ENCODE measurements at regions not wholly inside any gene's neighbourhood (a gene's known extent, or its start where the extent isn't known, plus 50 kb on each side); places are given as distances from the start of the nearest gene placed in this dataset.

DNA sequence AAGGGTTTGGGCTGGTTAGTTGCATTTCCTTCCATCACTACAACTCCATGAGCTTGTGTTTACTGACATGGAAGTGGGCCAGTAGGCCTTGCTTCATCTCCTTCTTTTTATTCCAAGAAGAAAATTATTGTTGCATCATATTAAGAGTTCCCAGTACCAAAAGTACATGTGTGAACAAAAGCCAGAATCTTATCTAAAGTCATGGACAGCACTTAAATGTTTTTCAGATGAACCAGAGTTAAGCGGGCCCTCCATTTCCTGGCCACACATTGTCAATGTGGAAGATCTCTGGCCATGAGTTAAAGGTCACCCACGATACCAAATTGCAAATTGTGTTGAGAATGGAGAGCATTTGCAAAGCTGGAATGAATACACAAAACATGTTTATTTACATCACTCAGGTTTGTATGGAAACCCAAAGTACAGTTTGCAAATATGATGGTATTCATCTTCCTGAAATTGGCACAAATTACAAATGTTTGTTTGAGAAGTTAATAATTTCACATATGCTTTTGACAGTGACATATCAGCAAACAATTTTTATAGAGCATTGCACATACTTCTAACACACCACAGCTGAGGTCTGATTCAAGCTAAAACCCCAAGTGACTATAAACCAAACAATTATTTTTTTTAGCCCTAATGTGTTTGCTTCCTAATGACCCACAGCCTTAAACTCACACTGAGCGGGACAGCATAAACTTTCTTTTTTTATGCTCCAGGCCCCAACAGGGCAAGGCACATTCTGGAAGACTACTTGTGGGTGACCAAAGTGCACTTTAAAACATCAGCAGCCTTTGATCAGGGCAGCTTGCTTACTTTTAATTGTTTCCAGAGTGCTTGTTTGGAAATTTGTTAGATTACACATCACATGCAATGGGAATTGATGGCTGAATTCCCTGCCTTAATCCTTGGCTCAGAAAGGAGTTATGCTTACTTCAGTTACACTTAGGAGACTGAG lies 502.9 kb upstream of the SLIT2 start:
- H3K36me3 Mint-ChIP-seq (ENCODE audit: low read depth), result no peaks in the 10 kb centered on the region
- no peak overlapping the region for H3K4me3 Mint-ChIP-seq
- no peak for DNase-seq (ENCODE audit: low spot score)
- no peaks in the 10 kb centered on the region for H3K4me1 Mint-ChIP-seq (ENCODE audit: low read depth)
- intact Hi-C loops (cut with micrococcal nuclease), result no loop called here
- peaks cover 7% of the 10 kb centered on the region for H3K9me3 Mint-ChIP-seq
- no peaks in the 10 kb centered on the region for H3K27me3 Mint-ChIP-seq (ENCODE audit: insufficient read depth)
- H3K27ac Mint-ChIP-seq, result no peak overlapping the region

DNA sequence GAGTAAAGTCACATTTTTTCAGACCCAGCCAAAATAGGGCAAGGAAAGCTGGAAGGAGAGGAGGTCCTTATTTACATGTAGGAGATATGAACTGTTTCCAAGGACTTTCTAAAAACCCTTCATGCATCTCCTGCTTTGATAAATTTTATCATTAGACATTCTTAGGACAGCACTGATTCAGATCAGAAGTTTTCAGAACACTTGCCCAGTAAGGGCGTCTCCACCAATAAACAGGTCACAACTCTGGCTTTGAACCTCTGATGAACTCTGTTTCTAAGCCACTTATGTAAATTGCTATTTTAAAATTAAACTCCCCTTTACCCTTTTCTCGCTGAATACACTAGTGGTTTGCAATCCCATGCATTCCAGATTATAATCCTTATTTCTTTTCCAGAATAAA lies 505.3 kb upstream of the SLIT2 start:
- intact Hi-C loops (cut with micrococcal nuclease), result no loop called here

DNA sequence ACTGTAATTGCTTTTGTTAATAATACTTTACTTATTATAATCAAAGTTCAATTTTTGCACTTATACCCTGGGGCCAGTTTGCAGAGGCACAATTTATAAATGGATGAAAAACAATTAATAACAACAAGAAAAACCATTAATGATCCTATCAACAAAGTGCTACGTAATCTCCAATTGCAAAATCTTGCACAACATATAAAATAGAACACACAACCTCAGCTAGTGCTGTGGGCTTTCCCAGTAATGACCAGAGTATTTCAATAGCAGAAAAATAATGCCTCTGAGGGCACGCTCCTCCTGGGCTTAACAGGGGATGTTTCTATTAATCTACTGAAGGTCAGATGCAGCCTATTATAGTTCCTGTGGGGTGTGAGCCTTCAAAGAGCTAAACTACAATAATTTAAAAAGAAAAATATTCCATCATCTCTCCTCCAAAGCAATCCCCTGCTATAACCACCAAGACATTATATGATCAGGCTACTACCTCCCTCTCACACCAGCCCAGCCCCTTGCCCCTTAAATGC lies 508.5 kb upstream of the SLIT2 start:
- H3K36me3 Mint-ChIP-seq (ENCODE audit: low read depth), result no peaks in the 10 kb centered on the region
- intact Hi-C loops (cut with micrococcal nuclease), result no loop called here
- H3K4me3 Mint-ChIP-seq, result no peak overlapping the region
- H3K27me3 Mint-ChIP-seq (ENCODE audit: insufficient read depth), result no peaks in the 10 kb centered on the region
- H3K9me3 Mint-ChIP-seq, result peaks cover 7% of the 10 kb centered on the region
- no peak overlapping the region for H3K27ac Mint-ChIP-seq
- H3K4me1 Mint-ChIP-seq (ENCODE audit: low read depth), result no peaks in the 10 kb centered on the region
- no peak for DNase-seq (ENCODE audit: low spot score)

More for the DNA sequence above, 505.3 kb upstream of the SLIT2 start:
- no peaks in the 10 kb centered on the region for H3K36me3 Mint-ChIP-seq (ENCODE audit: low read depth)
- H3K4me3 Mint-ChIP-seq, result no peak overlapping the region
- H3K4me1 Mint-ChIP-seq (ENCODE audit: low read depth), result no peaks in the 10 kb centered on the region
- no peak overlapping the region for H3K27ac Mint-ChIP-seq
- peaks cover 7% of the 10 kb centered on the region for H3K9me3 Mint-ChIP-seq
- no peaks in the 10 kb centered on the region for H3K27me3 Mint-ChIP-seq (ENCODE audit: insufficient read depth)
- no peak for DNase-seq (ENCODE audit: low spot score)

DNA sequence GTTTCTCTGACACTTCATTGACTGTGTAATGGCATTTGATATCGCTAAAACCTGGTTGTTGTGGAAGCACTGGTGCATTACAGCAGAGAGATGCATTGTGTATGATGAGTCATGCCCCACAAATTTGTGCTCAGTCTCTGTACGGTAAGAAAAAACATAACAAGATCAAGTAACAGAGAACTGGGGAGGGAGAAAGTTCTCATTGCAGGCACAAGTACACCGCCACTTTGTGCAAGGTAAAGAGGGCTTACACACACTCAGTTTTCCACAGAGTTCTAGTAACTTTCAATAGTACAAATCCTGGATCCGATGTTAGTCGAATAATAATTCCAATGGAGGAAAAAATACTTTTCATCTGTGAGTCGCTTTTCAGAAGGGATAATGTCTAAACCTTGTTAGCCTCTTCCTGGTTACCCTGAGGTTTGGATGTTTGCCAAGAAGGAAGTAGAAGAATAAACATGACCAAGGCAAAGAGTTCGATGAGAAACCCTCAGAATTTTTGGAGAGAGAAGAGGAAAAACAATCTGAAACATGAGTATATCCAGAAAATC lies 512.5 kb upstream of the SLIT2 start:
- intact Hi-C loops (cut with micrococcal nuclease), result no loop called here
- peaks cover 10% of the 10 kb centered on the region for H3K9me3 Mint-ChIP-seq
- H3K4me1 Mint-ChIP-seq (ENCODE audit: low read depth), result no peaks in the 10 kb centered on the region
- H3K4me3 Mint-ChIP-seq, result no peak overlapping the region
- H3K27me3 Mint-ChIP-seq (ENCODE audit: insufficient read depth), result no peaks in the 10 kb centered on the region
- no peak for DNase-seq (ENCODE audit: low spot score)
- no peaks in the 10 kb centered on the region for H3K36me3 Mint-ChIP-seq (ENCODE audit: low read depth)
- no peak overlapping the region for H3K27ac Mint-ChIP-seq

DNA sequence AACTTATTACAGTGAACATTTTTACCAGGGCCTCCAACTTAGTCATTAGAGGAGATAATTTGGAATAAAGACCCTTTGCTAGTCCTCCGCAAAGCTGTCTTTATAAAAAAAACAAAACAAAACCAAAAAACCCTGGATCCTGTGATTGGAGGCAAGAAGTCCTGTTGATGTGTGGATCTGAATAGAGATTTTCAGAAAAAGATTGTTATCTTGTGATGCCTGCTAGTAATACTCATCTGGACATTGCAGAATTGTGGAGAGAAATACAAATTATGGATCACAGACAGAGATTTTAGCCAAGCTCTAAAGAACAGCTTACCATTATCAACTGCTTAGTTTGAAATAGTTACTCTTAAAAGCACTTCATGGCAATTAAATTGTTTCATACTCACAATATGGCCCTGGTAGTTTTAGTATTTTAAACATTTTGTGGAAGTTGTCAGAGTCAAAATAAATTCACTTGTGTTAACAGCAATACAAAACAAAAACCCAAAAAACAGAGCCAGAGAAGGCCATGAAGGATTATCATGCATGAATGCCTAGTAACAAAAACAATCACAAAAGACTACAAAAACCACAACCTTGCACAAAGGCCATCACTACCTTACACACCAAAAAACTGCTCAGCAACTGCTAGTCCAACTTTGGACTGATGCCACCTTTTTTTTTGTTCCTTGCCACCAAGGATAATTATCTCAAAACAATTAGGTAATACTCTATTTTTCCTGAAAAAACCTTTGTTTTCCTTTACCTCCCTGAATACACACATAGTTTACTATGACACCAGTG lies 514.5 kb upstream of the SLIT2 start:
- Mint-ChIP-seq H3K27ac (no peak overlapping the region), H3K36me3 (ENCODE audit: low read depth) (no peaks in the 10 kb centered on the region), H3K27me3 (ENCODE audit: insufficient read depth) (no peaks in the 10 kb centered on the region), H3K4me1 (ENCODE audit: low read depth) (no peaks in the 10 kb centered on the region), H3K9me3 (peaks cover 5% of the 10 kb centered on the region), H3K4me3 (no peak overlapping the region)
- DNase-seq (ENCODE audit: low spot score), result no peak
- intact Hi-C loops (cut with micrococcal nuclease), result no loop called here

DNA sequence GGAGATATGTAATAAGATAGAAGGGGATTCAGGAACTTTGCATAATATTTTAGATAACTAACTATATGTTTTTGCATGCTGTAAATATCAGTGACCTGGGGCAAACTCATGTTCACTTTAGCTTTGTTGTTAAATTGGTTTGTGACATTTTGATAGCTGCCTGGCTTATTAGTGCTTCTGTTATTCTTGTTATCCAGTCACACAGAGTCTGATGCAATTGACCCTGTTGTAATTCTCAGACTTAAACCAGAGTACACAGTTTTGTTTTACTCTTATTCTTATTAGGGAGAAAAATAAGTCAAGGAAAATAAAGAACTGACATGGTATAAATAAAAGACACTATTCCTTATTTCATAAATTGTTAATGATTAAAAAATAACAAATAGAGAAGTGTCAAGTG lies 516.7 kb upstream of the SLIT2 start:
- Mint-ChIP-seq H3K9me3 (peaks cover 5% of the 10 kb centered on the region), H3K36me3 (ENCODE audit: low read depth) (no peaks in the 10 kb centered on the region), H3K27ac (no peak overlapping the region), H3K4me1 (ENCODE audit: low read depth) (no peaks in the 10 kb centered on the region), H3K4me3 (no peak overlapping the region), H3K27me3 (ENCODE audit: insufficient read depth) (no peaks in the 10 kb centered on the region)
- intact Hi-C loops (cut with micrococcal nuclease), result no loop called here
- no peak for DNase-seq (ENCODE audit: low spot score)

DNA sequence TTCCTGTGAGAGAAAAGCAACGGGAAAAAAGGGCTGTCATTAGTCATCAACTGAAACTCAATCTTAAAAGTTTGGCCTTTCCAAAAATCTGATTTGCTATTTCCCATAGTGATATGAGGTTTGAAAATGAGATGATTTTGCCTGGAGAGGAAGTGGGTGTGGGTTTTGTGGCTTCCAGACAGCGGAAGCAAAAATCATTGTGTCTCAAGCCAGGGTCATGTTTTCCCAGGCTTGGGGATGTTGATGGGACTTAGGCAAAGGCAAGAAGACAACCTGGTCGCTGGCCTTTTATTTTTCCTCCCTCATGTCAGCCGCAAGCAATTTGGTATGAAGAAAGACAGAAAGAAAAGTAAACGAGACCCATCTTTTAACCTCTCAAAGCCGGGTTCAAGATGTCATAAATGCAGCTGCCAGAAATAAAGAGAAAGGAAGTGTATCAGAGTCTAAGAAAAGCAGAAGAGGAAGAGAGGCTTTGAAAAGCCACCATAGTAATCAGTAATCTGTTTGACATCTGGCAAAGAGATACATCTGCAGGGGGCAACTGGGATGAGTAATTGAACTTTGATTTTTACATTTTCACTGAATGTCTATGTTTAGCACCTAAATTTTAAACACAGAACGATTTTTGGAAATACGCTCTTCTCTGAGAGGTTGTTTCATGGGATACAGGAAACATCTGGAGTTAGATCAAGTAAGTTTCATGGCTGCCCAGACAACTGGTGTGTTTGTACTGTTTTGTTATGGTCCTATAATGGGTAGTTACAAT lies 521.6 kb upstream of the SLIT2 start:
- Mint-ChIP-seq H3K27me3 (ENCODE audit: insufficient read depth) (no peaks in the 10 kb centered on the region), H3K4me3 (no peak overlapping the region), H3K4me1 (ENCODE audit: low read depth) (no peaks in the 10 kb centered on the region), H3K27ac (no peak overlapping the region), H3K36me3 (ENCODE audit: low read depth) (no peaks in the 10 kb centered on the region), H3K9me3 (peaks cover 5% of the 10 kb centered on the region)
- intact Hi-C loops (cut with micrococcal nuclease), result no loop called here
- DNase-seq (ENCODE audit: low spot score), result no peak

DNA sequence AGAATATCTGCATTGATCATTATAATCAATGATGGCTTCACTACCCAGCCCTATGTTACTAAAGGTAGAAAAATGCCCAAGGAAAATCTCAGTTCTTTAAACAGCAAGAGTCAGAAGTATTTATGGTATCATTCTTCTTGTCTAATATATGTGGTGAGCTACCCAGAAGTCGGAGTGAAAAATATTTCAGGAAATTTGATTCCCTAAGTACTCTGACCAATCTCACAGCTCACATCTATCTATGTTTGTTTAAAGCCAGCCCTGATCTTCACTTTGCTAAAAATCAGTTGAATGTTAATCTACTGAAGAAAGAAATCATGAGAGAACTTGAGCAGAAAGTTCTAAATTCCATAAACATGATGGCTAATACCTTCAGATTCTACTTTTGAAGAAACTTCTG lies 522.9 kb upstream of the SLIT2 start:
- intact Hi-C loops (cut with micrococcal nuclease), result no loop called here
- Mint-ChIP-seq H3K36me3 (ENCODE audit: low read depth) (no peaks in the 10 kb centered on the region), H3K4me1 (ENCODE audit: low read depth) (no peaks in the 10 kb centered on the region), H3K9me3 (no peaks in the 10 kb centered on the region), H3K4me3 (no peak overlapping the region), H3K27ac (no peak overlapping the region), H3K27me3 (ENCODE audit: insufficient read depth) (no peaks in the 10 kb centered on the region)
- no peak for DNase-seq (ENCODE audit: low spot score)

DNA sequence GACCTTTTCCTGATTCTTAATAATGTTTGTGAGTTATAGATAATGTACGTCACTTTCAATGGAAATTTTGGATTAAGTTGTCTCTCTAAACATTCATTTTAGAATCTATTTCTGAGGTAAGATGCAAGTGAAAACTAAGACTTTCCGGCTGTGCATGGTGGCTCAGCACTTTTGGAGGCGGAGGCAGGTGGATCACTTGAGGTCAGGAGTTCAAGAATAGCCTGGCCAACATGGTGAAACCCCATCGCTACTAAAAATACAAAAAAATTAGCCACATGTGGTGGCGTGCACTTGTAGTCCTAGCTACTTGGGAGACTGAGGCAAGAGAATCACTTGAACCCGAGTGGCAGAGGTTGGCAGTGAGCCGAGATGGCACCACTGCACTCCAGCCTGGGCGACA lies 524.6 kb upstream of the SLIT2 start:
- no peak for DNase-seq (ENCODE audit: low spot score)
- Mint-ChIP-seq H3K27me3 (ENCODE audit: insufficient read depth) (no peaks in the 10 kb centered on the region), H3K9me3 (peaks cover 7% of the 10 kb centered on the region)

DNA sequence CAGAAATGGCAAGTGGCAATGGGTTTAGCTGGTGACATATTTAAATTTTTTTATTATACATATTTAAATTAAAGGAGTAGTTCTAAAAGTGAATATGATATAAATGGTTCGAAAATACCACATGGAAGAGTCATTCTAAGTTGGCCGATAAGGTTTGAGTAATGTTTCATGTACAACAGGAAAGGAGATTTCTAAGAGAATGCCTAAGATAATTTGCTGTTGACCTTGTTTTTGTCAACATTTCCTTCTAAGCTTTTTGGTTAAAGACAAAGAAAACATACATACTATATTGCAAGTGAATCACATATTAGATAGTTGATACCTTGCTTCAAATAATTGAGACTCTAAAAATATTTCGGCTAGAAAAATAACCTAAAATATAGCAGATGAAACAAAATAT lies 526.6 kb upstream of the SLIT2 start:
- Mint-ChIP-seq H3K27me3 (ENCODE audit: insufficient read depth) (no peaks in the 10 kb centered on the region), H3K4me1 (ENCODE audit: low read depth) (no peaks in the 10 kb centered on the region), H3K36me3 (ENCODE audit: low read depth) (no peaks in the 10 kb centered on the region), H3K4me3 (no peak overlapping the region), H3K9me3 (peaks cover 7% of the 10 kb centered on the region), H3K27ac (no peak overlapping the region)
- DNase-seq (ENCODE audit: low spot score), result no peak
- intact Hi-C loops (cut with micrococcal nuclease), result no loop called here

More for the DNA sequence above, 524.6 kb upstream of the SLIT2 start:
- intact Hi-C loops (cut with micrococcal nuclease), result no loop called here
- Mint-ChIP-seq H3K4me1 (ENCODE audit: low read depth) (no peaks in the 10 kb centered on the region), H3K27ac (no peak overlapping the region), H3K36me3 (ENCODE audit: low read depth) (no peaks in the 10 kb centered on the region), H3K4me3 (no peak overlapping the region)

DNA sequence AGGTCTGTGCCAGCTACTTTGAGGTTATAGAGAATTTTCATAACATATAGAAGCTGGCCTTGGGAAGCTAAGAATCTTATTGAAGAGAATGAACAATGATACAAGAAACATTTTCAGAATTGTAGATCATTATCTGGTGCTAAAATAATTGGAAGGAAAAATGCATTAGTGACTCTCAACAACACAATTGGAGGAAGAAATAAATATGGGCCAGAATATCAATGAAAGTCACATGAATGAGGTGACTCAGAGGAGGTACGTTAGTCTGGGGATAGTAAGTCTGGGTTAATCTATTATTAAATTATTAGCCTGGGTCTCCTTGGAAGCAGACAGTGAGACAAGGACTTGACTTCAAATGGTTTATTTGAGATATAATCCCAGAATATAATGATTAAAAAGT lies 529.3 kb upstream of the SLIT2 start:
- Mint-ChIP-seq H3K27ac (no peak overlapping the region), H3K4me3 (no peak overlapping the region), H3K36me3 (ENCODE audit: low read depth) (no peaks in the 10 kb centered on the region), H3K9me3 (peaks cover 13% of the 10 kb centered on the region), H3K27me3 (ENCODE audit: insufficient read depth) (no peaks in the 10 kb centered on the region), H3K4me1 (ENCODE audit: low read depth) (no peaks in the 10 kb centered on the region)
- intact Hi-C loops (cut with micrococcal nuclease), result no loop called here
- DNase-seq (ENCODE audit: low spot score), result no peak

DNA sequence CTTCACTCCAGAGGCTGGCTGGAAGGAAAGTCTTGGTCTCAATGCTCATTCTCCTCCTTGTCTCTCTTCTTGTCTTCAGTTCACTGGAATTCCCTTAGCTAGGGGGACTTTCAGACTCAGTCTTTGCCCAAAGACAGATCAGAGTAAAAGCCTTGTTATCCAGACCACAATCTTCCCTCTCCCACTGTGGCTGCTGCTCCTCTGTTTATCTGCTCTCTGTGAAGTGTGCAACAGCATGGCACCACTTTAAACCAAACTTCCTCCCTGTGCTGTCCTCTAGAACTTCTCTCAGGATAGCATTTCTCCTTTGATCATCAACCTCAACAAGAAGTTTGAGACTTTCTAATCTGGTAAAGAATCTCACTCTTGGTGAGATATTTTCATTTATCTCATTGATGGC lies 530.1 kb upstream of the SLIT2 start:
- no peaks in the 10 kb centered on the region for H3K36me3 Mint-ChIP-seq (ENCODE audit: low read depth)
- no peak overlapping the region for H3K4me3 Mint-ChIP-seq
- H3K4me1 Mint-ChIP-seq (ENCODE audit: low read depth), result no peaks in the 10 kb centered on the region
- no peak overlapping the region for H3K27ac Mint-ChIP-seq
- H3K9me3 Mint-ChIP-seq, result peaks cover 13% of the 10 kb centered on the region
- no peaks in the 10 kb centered on the region for H3K27me3 Mint-ChIP-seq (ENCODE audit: insufficient read depth)
- intact Hi-C loops (cut with micrococcal nuclease), result no loop called here
- DNase-seq (ENCODE audit: low spot score), result no peak

Measured in activated T-helper 1 cell treated with anti-CD3 and anti-CD28 coated beads, Interleukin-12 subunit alpha, Interleukin-12 subunit beta, Interleukin-2, Interleukin-4 antibody, amounts not matched to agents 30 ng/mL and 10 ng/mL and 1 ng/mL, durations not matched to agents 14 hours and 24 hours and 36 hours (primary cell).